ENCODE measurements at regions not wholly inside any gene's neighbourhood (a gene's known extent, or its start where the extent isn't known, plus 50 kb on each side); places are given as distances from the start of the nearest gene placed in this dataset.

GRCh38 chr4:12778706-12779105 lies 705.4 kb downstream of the RAB28 start (continued):
- TF ChIP-seq, protein P1, sequence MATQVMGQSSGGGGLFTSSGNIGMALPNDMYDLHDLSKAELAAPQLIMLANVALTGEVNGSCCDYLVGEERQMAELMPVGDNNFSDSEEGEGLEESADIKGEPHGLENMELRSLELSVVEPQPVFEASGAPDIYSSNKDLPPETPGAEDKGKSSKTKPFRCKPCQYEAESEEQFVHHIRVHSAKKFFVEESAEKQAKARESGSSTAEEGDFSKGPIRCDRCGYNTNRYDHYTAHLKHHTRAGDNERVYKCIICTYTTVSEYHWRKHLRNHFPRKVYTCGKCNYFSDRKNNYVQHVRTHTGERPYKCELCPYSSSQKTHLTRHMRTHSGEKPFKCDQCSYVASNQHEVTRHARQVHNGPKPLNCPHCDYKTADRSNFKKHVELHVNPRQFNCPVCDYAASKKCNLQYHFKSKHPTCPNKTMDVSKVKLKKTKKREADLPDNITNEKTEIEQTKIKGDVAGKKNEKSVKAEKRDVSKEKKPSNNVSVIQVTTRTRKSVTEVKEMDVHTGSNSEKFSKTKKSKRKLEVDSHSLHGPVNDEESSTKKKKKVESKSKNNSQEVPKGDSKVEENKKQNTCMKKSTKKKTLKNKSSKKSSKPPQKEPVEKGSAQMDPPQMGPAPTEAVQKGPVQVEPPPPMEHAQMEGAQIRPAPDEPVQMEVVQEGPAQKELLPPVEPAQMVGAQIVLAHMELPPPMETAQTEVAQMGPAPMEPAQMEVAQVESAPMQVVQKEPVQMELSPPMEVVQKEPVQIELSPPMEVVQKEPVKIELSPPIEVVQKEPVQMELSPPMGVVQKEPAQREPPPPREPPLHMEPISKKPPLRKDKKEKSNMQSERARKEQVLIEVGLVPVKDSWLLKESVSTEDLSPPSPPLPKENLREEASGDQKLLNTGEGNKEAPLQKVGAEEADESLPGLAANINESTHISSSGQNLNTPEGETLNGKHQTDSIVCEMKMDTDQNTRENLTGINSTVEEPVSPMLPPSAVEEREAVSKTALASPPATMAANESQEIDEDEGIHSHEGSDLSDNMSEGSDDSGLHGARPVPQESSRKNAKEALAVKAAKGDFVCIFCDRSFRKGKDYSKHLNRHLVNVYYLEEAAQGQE (IDR thresholded peaks at IDR 0.05; ENCODE audit: low read depth) = no peak
- no peak for TF ChIP-seq EZH2phosphoT487 (IDR thresholded peaks at IDR 0.05; ENCODE audit: borderline replicate concordance)

- no peaks in the 10 kb centered on the region for H3K79me2 ChIP-seq (ENCODE audit: insufficient read depth, low read length)
Measured at GRCh38 chr4:12778191-12778590, 705.9 kb downstream of the RAB28 start.

More at GRCh38 chr4:12778191-12778590, 705.9 kb downstream of the RAB28 start:
- DNase-seq (ENCODE audit: low read depth, low spot score) = no peak
- no peak overlapping the region for H3K9ac ChIP-seq (ENCODE audit: low read length)
- no peak overlapping the region for H2AFZ ChIP-seq (ENCODE audit: low read depth, low read length, poor library complexity, severe bottlenecking)
- no peak overlapping the region for H3K27ac ChIP-seq (ENCODE audit: low read depth, low read length)
- RAD21 ChIA-PET (ENCODE audit: low non-redundant PET in 1 of 2, low total read pairs in 2 of 2, uncharacterized antibody in 2 of 2, unreplicated experiment in 2 of 2) = no interaction called here
- no peak overlapping the region for H3K4me2 ChIP-seq (ENCODE audit: low read length)
- no peaks in the 10 kb centered on the region for H3K36me3 ChIP-seq (ENCODE audit: control insufficient read depth in 1 of 2, insufficient read depth in 2 of 2, low read length in 2 of 2)
- H3K4me3 ChIP-seq (replicated peaks in 1 of 2; ENCODE audit: low read depth in 1 of 2, low read length in 2 of 2) = no peak overlapping the region
- H3K9me3 ChIP-seq (ENCODE audit: control insufficient read depth in 1 of 2, insufficient read depth in 1 of 2, low read depth in 1 of 2, low read length in 2 of 2) = no peaks in the 10 kb centered on the region
- no TSS peak for BruUV-seq (replicated peaks)
- H3K9me2 ChIP-seq (ENCODE audit: insufficient read depth) = no peaks in the 10 kb centered on the region
- no peaks in the 10 kb centered on the region for H3K4me1 ChIP-seq (ENCODE audit: control insufficient read depth in 1 of 2, insufficient read depth in 2 of 2, low read length in 2 of 2)
- intact Hi-C loops (cut with micrococcal nuclease) = no loop called here
- no peak for TF ChIP-seq CEBPB (IDR thresholded peaks at IDR 0.05; ENCODE audit: low read depth)
- TF ChIP-seq, protein P2, sequence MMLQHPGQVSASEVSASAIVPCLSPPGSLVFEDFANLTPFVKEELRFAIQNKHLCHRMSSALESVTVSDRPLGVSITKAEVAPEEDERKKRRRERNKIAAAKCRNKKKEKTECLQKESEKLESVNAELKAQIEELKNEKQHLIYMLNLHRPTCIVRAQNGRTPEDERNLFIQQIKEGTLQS (IDR thresholded peaks at IDR 0.05) = no peak
- TF ChIP-seq, protein P1 (IDR thresholded peaks at IDR 0.05; ENCODE audit: low read depth) = no peak
- no peak for TF ChIP-seq EZH2 (IDR thresholded peaks at IDR 0.05)
- no peak for TF ChIP-seq EGR1 (IDR thresholded peaks at IDR 0.05; ENCODE audit: low read depth)
- no peaks in the 10 kb centered on the region for H4K20me1 ChIP-seq (ENCODE audit: insufficient read depth)
- CTCF ChIA-PET = no interaction called here
- POLR2A ChIA-PET = no interaction called here
- ATAC-seq = no peak
- peaks cover 16% of the 10 kb centered on the region for H3K27me3 ChIP-seq (ENCODE audit: insufficient read depth, low read length)
